Effector memory CD4-positive, alpha-beta T cell (primary cell): ENCODE measurements at regions not wholly inside any gene's neighbourhood (a gene's known extent, or its start where the extent isn't known, plus 50 kb on each side); places are given as distances from the start of the nearest gene placed in this dataset.

Source experiments
- DNase-seq, 3 donors: peaks; one replicate each; pipeline ENCODE4 v3.0.0-alpha.2; 2020
- H3K27ac ChIP-seq: 2 replicates; pipeline ENCODE4 v1.7.0; 2013; ENCODE audit warnings: mild to moderate bottlenecking, low read length, moderate library complexity; ENCODE audit not compliant: insufficient read depth, poor library complexity, severe bottlenecking
- H3K27me3 ChIP-seq: replicated peaks from 2 replicates; pipeline ENCODE4 v1.7.0; 2013; ENCODE audit warnings: mild to moderate bottlenecking, low read length; ENCODE audit not compliant: insufficient read depth, control insufficient read depth, poor library complexity, severe bottlenecking
- H3K36me3 ChIP-seq: 2 replicates; pipeline ENCODE4 v1.7.0; 2013; ENCODE audit warnings: mild to moderate bottlenecking, low read length, moderate library complexity; ENCODE audit not compliant: control insufficient read depth, insufficient read depth
- H3K4me1 ChIP-seq: 2 replicates; pipeline ENCODE4 v1.7.0; 2013; ENCODE audit warnings: low read length, mild to moderate bottlenecking; ENCODE audit not compliant: control insufficient read depth, insufficient read depth, poor library complexity, severe bottlenecking
- H3K4me3 ChIP-seq: 2 replicates; pipeline ENCODE4 v1.7.0; 2013; ENCODE audit warnings: low read length, low read depth, mild to moderate bottlenecking; ENCODE audit not compliant: insufficient read depth, poor library complexity, severe bottlenecking
- H3K9me3 ChIP-seq: 2 replicates; pipeline ENCODE4 v1.7.0; 2013; ENCODE audit warnings: mild to moderate bottlenecking, low read length, moderate library complexity; ENCODE audit not compliant: control insufficient read depth

- no peak for DNase-seq
Measured at GRCh38 chr14:54106661-54107377, 150.2 kb upstream of the BMP4 start.

DNA sequence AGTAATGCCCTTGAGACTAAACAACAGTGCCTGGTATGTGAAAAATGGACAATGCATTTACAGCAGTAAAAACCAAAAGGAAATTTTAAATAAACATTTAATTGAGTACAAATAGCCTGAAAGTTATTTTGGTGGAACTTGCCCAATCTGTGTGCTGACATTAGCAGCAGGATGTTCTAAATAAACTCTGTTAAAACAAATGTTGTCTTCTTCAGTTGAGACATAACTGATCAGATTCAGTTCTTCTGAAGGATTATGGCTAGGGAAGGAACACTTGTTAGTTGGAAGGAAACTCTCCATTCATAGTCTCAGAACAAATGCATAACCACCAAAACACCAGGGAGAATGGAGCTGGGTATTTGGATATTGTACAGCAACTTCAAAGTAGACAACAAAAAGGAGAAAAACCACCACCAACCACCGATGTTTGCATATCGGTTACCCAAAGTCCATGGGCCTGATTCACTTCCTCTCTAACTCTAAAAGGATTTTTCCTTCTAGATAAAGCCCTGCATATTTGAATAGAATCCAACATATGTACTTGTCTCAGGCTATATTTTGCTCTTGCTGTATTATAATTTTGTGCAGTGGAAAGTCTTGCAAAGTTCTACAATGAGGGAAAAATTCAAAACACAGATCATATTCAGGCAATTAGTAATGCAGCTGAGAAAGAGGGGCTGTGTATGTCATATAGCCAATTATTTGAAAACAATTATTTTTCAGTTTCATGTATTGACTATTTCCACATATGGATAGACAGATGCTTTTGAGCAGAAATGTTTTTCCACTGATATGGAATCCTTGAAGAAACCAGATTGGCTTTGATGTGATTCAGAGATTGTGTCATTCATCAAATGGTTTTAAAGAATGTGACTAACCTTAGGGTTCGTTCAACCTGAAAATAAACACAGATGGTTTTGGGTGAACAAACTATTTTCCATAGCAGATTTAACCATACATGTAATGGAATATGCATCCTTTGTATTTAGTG, 152.2 kb upstream of the BMP4 start:
- no peak for DNase-seq
- H3K9me3 ChIP-seq = no peaks in the 10 kb centered on the region
- no peaks in the 10 kb centered on the region for H3K36me3 ChIP-seq
- no peak overlapping the region for H3K27ac ChIP-seq
- H3K27me3 ChIP-seq = no peaks in the 10 kb centered on the region
- H3K4me1 ChIP-seq = no peaks in the 10 kb centered on the region
- no peak overlapping the region for H3K4me3 ChIP-seq

More at GRCh38 chr14:54106661-54107377, 150.2 kb upstream of the BMP4 start:
- Histone ChIP-seq H3K9me3 (no peaks in the 10 kb centered on the region), H3K4me3 (no peak overlapping the region), H3K27me3 (no peaks in the 10 kb centered on the region), H3K4me1 (no peaks in the 10 kb centered on the region), H3K36me3 (no peaks in the 10 kb centered on the region), H3K27ac (no peak overlapping the region)

DNA sequence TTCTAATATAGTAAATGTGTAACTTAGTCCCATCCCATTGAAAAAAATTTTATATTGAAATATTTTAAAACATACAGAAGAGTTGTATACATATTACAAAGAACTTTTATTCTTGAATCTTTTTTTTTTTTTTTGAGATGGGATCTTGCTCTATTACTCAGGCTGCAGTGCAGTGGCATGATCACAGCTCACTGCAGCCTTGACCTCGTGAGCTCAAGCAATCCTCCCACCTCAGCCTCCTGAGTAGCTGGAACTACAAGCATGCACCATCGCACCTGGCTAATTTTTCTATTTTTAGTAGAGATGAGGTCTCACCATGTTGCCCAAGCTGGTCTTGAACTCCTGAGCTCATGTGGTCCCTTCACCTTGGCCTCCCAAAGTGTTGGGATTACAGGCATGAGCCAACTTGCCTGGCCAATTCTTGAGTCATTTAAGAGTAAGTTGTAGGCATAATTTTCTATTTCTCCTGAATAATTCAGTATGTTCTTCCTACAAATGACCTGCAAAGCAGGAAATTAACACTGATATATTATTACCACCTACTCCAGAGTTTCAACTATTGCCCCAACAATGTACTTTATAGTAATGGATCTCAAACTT, 153.0 kb upstream of the BMP4 start:
- Histone ChIP-seq H3K4me3 (no peak overlapping the region), H3K27ac (no peak overlapping the region), H3K27me3 (no peaks in the 10 kb centered on the region), H3K4me1 (no peaks in the 10 kb centered on the region), H3K36me3 (no peaks in the 10 kb centered on the region), H3K9me3 (no peaks in the 10 kb centered on the region)
- DNase-seq = no peak

- Histone ChIP-seq H3K36me3 (no peaks in the 10 kb centered on the region), H3K9me3 (no peaks in the 10 kb centered on the region), H3K27me3 (no peaks in the 10 kb centered on the region), H3K27ac (no peak overlapping the region), H3K4me1 (no peaks in the 10 kb centered on the region), H3K4me3 (no peak overlapping the region)
- DNase-seq = no peak
Measured at GRCh38 chr14:54114941-54115340, 158.3 kb upstream of the BMP4 start.

DNA sequence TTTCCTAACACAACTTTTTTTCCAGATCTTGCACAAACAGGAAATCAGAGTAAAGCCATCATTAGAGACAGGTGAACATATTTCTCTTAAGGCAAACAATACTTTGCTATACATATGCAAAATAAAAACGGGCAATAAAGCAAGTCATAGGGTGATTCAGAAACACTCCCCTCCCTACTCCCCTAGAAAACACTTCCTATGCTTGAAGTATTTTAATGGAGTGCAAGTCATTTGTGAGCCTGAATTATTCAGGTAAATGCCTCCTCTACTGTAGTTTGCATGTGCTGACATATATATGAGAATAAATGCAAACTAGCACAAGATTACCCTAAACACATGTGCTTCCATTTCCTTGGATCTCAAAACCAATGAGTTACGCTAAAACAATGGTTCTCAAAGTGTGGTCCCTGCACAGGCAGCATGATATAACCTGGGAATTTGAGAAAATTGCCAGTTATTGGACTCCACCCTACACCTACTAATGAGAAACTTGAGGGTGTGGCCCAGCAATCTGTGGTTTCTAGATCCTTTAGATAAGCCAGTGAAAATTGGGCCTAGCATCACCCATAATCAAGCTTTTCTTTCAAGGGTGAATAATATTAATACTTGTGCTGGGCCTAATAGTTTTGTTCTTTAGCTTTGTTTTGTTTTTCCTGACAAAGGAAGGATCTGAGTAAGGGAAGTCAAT, 159.7 kb upstream of the BMP4 start:
- Histone ChIP-seq H3K9me3 (no peaks in the 10 kb centered on the region), H3K27me3 (no peaks in the 10 kb centered on the region), H3K4me1 (no peaks in the 10 kb centered on the region), H3K27ac (no peak overlapping the region), H3K4me3 (no peak overlapping the region), H3K36me3 (no peaks in the 10 kb centered on the region)
- DNase-seq = no peak

DNA sequence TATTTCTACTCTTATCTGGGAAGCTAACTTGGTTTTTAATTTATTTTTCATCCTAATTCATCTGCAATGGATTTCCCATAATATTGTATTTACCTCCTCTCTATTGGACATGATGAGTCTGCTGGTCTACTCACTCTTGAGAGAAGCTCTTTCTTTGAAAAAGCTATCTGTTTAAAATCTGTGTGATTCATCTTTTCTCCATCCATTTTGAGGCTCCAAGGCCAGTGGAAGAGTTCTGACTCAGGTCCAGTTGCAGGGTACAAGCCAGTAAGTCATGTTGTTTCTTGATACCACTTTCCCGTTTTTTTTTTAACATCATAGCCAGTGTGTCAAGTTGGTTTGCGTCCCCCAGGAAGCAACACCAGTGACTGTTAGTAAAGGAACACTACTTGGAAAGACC, 160.3 kb upstream of the BMP4 start:
- H3K4me1 ChIP-seq = no peaks in the 10 kb centered on the region
- H3K36me3 ChIP-seq = no peaks in the 10 kb centered on the region
- H3K27me3 ChIP-seq = no peaks in the 10 kb centered on the region
- DNase-seq = no peak
- no peaks in the 10 kb centered on the region for H3K9me3 ChIP-seq
- no peak overlapping the region for H3K4me3 ChIP-seq
- H3K27ac ChIP-seq = no peak overlapping the region

- H3K27ac ChIP-seq = no peak overlapping the region
- H3K36me3 ChIP-seq = no peaks in the 10 kb centered on the region
- DNase-seq = no peak
- no peak overlapping the region for H3K4me3 ChIP-seq
- no peaks in the 10 kb centered on the region for H3K27me3 ChIP-seq
- no peaks in the 10 kb centered on the region for H3K4me1 ChIP-seq
- H3K9me3 ChIP-seq = no peaks in the 10 kb centered on the region
Measured at GRCh38 chr14:54117396-54117795, 160.8 kb upstream of the BMP4 start.

GRCh38 chr14:54117924-54118323, 161.3 kb upstream of the BMP4 start:
- no peak overlapping the region for H3K4me3 ChIP-seq
- H3K4me1 ChIP-seq = no peaks in the 10 kb centered on the region
- no peaks in the 10 kb centered on the region for H3K36me3 ChIP-seq
- DNase-seq = no peak
- H3K9me3 ChIP-seq = no peaks in the 10 kb centered on the region
- H3K27me3 ChIP-seq = no peaks in the 10 kb centered on the region
- H3K27ac ChIP-seq = no peak overlapping the region

DNA sequence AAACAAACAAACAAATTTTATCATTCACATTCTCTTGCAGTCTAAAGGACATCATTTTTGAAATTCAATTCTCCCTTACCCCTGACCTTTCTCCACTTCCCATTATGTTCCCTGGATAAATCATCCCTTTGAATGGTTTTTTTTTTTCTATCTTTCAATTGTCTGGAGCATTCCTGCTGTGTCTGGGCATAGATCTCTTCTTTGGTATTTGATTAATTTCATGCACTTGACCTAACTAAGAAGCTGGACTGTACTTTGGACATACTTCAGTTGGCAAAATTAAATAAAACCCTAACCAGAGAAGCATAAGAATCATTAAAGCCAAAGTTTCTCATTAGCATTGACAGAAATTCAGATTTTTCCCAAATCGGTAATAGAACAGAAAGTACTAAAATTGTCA, 163.6 kb upstream of the BMP4 start:
- no peaks in the 10 kb centered on the region for H3K4me1 ChIP-seq

More for the DNA sequence above, 163.6 kb upstream of the BMP4 start:
- Histone ChIP-seq H3K27ac (no peak overlapping the region), H3K36me3 (no peaks in the 10 kb centered on the region), H3K9me3 (no peaks in the 10 kb centered on the region), H3K27me3 (no peaks in the 10 kb centered on the region), H3K4me3 (no peak overlapping the region)
- DNase-seq = no peak
